H1 (cell line): ENCODE measurements at regions not wholly inside any gene's neighbourhood (a gene's known extent, or its start where the extent isn't known, plus 50 kb on each side); places are given as distances from the start of the nearest gene placed in this dataset.

Experiments
- ASH2L ChIP-seq: fragments of 200-600, 300-600 bp; sonication (generic); IDR thresholded peaks from one replicate; pipeline ENCODE4 v1.7.1; 2017; ENCODE audit warnings: low read length
- CBX5 ChIP-seq: fragments of 300-800, 300-1000 bp; sonication (generic); IDR thresholded peaks from 2 replicates; pipeline ENCODE4 v1.7.1; 2016; ENCODE audit warnings: antibody characterized with exemption, low read length, low read depth
- GABPA ChIP-seq: IDR thresholded peaks from 2 replicates; pipeline ENCODE4 v1.6.1; 2011; ENCODE audit warnings: mild to moderate bottlenecking, low read length, moderate library complexity, borderline replicate concordance; ENCODE audit not compliant: insufficient read depth
- HDAC6 ChIP-seq: IDR thresholded peaks from one replicate; pipeline ENCODE4 v1.7.1; 2012; ENCODE audit warnings: low read depth, mild to moderate bottlenecking, inconsistent platforms, low read length, moderate library complexity
- KDM4A ChIP-seq: IDR thresholded peaks from one replicate; pipeline ENCODE4 v1.7.1; 2012; ENCODE audit warnings: low read depth, mild to moderate bottlenecking, moderate library complexity, low read length, inconsistent platforms; ENCODE audit not compliant: severe bottlenecking
- PHF8 ChIP-seq: fragments of 200-600 bp; sonication (generic); conservative IDR thresholded peaks from 2 replicates; pipeline ENCODE4 v1.7.1; 2012; ENCODE audit warnings: low read depth, mild to moderate bottlenecking, inconsistent platforms, low read length, moderate library complexity
- SAP30 ChIP-seq: fragments of 300-600 bp; sonication (generic); IDR thresholded peaks from 2 replicates; pipeline ENCODE4 v1.7.1; 2012; ENCODE audit warnings: low read length, moderate library complexity, mild to moderate bottlenecking, inconsistent platforms; ENCODE audit not compliant: insufficient read depth, insufficient replicate concordance
- TF ChIP-seq, protein P1 (sequence below): IDR thresholded peaks from 2 replicates; pipeline ENCODE4 v1.6.1; 2012; ENCODE audit warnings: inconsistent platforms

DNA sequence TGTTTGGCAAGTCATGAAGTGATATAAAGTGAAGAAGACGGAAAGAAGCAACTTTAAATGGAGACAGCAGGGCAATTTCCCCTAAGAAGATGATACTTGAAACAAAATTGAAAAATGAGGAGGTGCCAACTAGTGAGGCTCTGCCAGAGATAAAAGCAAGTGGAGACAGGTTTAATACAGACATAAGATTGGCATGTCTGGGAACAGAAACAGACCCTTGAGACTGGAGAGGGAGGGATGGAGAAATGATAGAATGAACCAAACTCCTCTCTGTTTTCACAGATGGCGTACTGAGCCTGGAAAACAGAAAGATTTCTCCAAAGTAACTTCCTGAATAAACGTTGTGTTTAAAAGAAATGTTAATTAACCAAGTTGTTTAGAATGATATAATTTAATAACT is 354.5 kb upstream of the ANO5 start (continued):
- no peak for TF ChIP-seq GABPA
- TF ChIP-seq PHF8 = no peak
- TF ChIP-seq, protein P1, sequence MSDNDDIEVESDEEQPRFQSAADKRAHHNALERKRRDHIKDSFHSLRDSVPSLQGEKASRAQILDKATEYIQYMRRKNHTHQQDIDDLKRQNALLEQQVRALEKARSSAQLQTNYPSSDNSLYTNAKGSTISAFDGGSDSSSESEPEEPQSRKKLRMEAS = no peak
- TF ChIP-seq HDAC6 = no peak
- no peak for TF ChIP-seq KDM4A
- TF ChIP-seq ASH2L = no peak
- TF ChIP-seq CBX5 = no peak
- TF ChIP-seq SAP30 = no peak
- TF ChIP-seq, all 59 proteins: peak for 0
